HCT116 (cell line): ENCODE measurements at regions not wholly inside any gene's neighbourhood (a gene's known extent, or its start where the extent isn't known, plus 50 kb on each side); places are given as distances from the start of the nearest gene placed in this dataset.

Source experiments
- ATAC-seq: fragments of 200-7000 bp; cut with Tn5 transposase; 2 replicates; pipeline ENCODE4 v1.9.1; 2020; ENCODE audit warnings: mild to moderate bottlenecking, moderate library complexity
- BruUV-seq: library from RNA; stranded (reverse); fragments of 400-500 nt; replicated peaks from 2 replicates; lab custom pipeline; 2021; lab: Mats Ljungman, UMichigan
- CTCF ChIA-PET: fragments of 300-600 bp; sonication (Branson Sonifier 250); formaldehyde crosslinking; loops from one replicate; lab custom pipeline; 2021; ENCODE audit warnings: antibody characterized with exemption; lab: Charles Lee
- POLR2A ChIA-PET: fragments of 300-600, 350-600 bp; sonication (Branson Sonifier 250); formaldehyde crosslinking; loops from one replicate; lab custom pipeline; 2021; ENCODE audit warnings: antibody characterized with exemption; lab: Charles Lee
- RAD21 ChIA-PET, 2 experiments: fragments of 300-600 bp; sonication (Branson Sonifier 250); formaldehyde crosslinking; loops; one replicate each; lab custom pipeline; 2023; ENCODE audit warnings: low total read pairs in 2 of 2; ENCODE audit not compliant: uncharacterized antibody in 2 of 2, unreplicated experiment in 2 of 2, low non-redundant PET in 1 of 2; lab: Charles Lee
- DNase-seq: peaks from one replicate; pipeline ENCODE4 v3.0.0-alpha.2; 2010; ENCODE audit warnings: low read depth, low spot score
- H2AFZ ChIP-seq: fragments of 200-600 bp; shearing (Covaris generic), sonication (generic); 2 replicates; pipeline ENCODE4 v1.6.1; 2017; ENCODE audit warnings: low read depth, mixed run types, mixed read lengths, antibody characterized with exemption, low read length; ENCODE audit not compliant: poor library complexity, severe bottlenecking
- H3K27ac ChIP-seq: 2 replicates; pipeline ENCODE4 v1.5.1; 2012; ENCODE audit warnings: low read depth, low read length
- H3K27me3 ChIP-seq: fragments of 200-600 bp; sonication (generic); 2 replicates; pipeline ENCODE4 v1.6.1; 2016; ENCODE audit warnings: mixed run types, low read length, mixed read lengths; ENCODE audit not compliant: insufficient read depth
- H3K36me3 ChIP-seq, 2 experiments: fragments of 200-500 bp in 1 of 2; fragments of 200-600 bp in 1 of 2; sonication (Bioruptor generic) in 1 of 2; sonication (generic) in 1 of 2; 2 replicates each; pipeline versions ENCODE4 v1.5.1 to v1.6.1; 2014 to 2016; ENCODE audit warnings: low read length in 2 of 2, inconsistent platforms in 1 of 2, mixed read lengths in 1 of 2, mixed run types in 1 of 2; ENCODE audit not compliant: insufficient read depth in 2 of 2, control insufficient read depth in 1 of 2
- H3K4me1 ChIP-seq, 2 experiments: fragments of 200-600 bp in 1 of 2; sonication (generic) in 1 of 2; 2 replicates each; pipeline versions ENCODE4 v1.5.1 to v1.6.1; 2012 to 2017; ENCODE audit warnings: low read length in 2 of 2, inconsistent platforms in 1 of 2, mild to moderate bottlenecking in 1 of 2, mixed read lengths in 1 of 2, mixed run types in 1 of 2, moderate library complexity in 1 of 2; ENCODE audit not compliant: insufficient read depth in 2 of 2, control insufficient read depth in 1 of 2
- H3K4me2 ChIP-seq: fragments of 200-600 bp; sonication (generic); 2 replicates; pipeline ENCODE4 v1.6.1; 2017; ENCODE audit warnings: mixed run types, low read length, mixed read lengths
- H3K4me3 ChIP-seq, 2 experiments: fragments of 200-600 bp in 1 of 2; sonication (generic) in 1 of 2; replicated peaks in 1 of 2; 2 replicates each; pipeline ENCODE4 v1.5.1; 2011 to 2016; ENCODE audit warnings: low read length in 2 of 2, control low read depth in 1 of 2, low read depth in 1 of 2, mild to moderate bottlenecking in 1 of 2, mixed read lengths in 1 of 2, mixed run types in 1 of 2
- H3K79me2 ChIP-seq: fragments of 200-600 bp; sonication (generic); 2 replicates; pipeline ENCODE4 v1.6.1; 2017; ENCODE audit warnings: mild to moderate bottlenecking, mixed run types, low read length, moderate library complexity, mixed read lengths; ENCODE audit not compliant: insufficient read depth
- H3K9ac ChIP-seq: fragments of 200-600 bp; sonication (generic); 2 replicates; pipeline ENCODE4 v1.6.1; 2016; ENCODE audit warnings: low read length, mixed read lengths
- H3K9me2 ChIP-seq: fragments of 200-600 bp; sonication (generic), shearing (Covaris generic); 2 replicates; pipeline ENCODE4 v1.6.1; 2017; ENCODE audit warnings: mixed run types, mild to moderate bottlenecking, moderate library complexity; ENCODE audit not compliant: insufficient read depth
- H3K9me3 ChIP-seq, 2 experiments: fragments of 200-500 bp in 1 of 2; fragments of 200-600 bp in 1 of 2; sonication (Bioruptor generic) in 1 of 2; sonication (generic) in 1 of 2; 2 replicates each; pipeline ENCODE4 v1.6.1; 2014 to 2017; ENCODE audit warnings: low read length in 2 of 2, mixed read lengths in 2 of 2, inconsistent platforms in 1 of 2, low read depth in 1 of 2, mild to moderate bottlenecking in 1 of 2, mixed run types in 1 of 2, moderate library complexity in 1 of 2; ENCODE audit not compliant: control insufficient read depth in 1 of 2, insufficient read depth in 1 of 2
- H4K20me1 ChIP-seq: fragments of 200-600 bp; sonication (generic), shearing (Covaris generic); 2 replicates; pipeline ENCODE4 v1.6.1; 2017; ENCODE audit warnings: mixed run types, mild to moderate bottlenecking, moderate library complexity; ENCODE audit not compliant: insufficient read depth
- CBX3 ChIP-seq: IDR thresholded peaks from 2 replicates; pipeline ENCODE4 v1.6.1; 2012; ENCODE audit warnings: low read depth
- CEBPB ChIP-seq: IDR thresholded peaks from 2 replicates; pipeline ENCODE4 v1.6.1; 2012; ENCODE audit warnings: low read depth
- EZH2phosphoT487 ChIP-seq: fragments of 200-600 bp; IDR thresholded peaks from 2 replicates; pipeline ENCODE4 v1.6.1; 2018; ENCODE audit warnings: antibody characterized with exemption, borderline replicate concordance
- FOSL1 ChIP-seq: IDR thresholded peaks from 2 replicates; pipeline ENCODE4 v1.6.1; 2012; ENCODE audit warnings: low read depth
- POLR2A ChIP-seq: IDR thresholded peaks from 2 replicates; pipeline ENCODE4 v1.7.0; 2011; ENCODE audit warnings: borderline replicate concordance; ENCODE audit not compliant: insufficient read depth, insufficient read length; ENCODE audit errors: extremely low read depth
- POLR2AphosphoS5 ChIP-seq: IDR thresholded peaks from 2 replicates; pipeline ENCODE4 v1.6.1; 2011; ENCODE audit warnings: mild to moderate bottlenecking, low read depth, low read length, moderate library complexity
- RAD21 ChIP-seq: IDR thresholded peaks from 2 replicates; pipeline ENCODE4 v1.6.1; 2012; ENCODE audit warnings: low read depth, mild to moderate bottlenecking
- intact Hi-C: fragments of 100-400 bp; cut with micrococcal nuclease; formaldehyde crosslinking; loops from 2 replicates; pipeline ENCODE4 v1.10.0; 2022
- TF ChIP-seq, protein P1 (sequence below): IDR thresholded peaks from 2 replicates; pipeline ENCODE4 v1.6.1; 2012
- TF ChIP-seq, protein P2 (sequence below): IDR thresholded peaks from 2 replicates; pipeline ENCODE4 v1.6.1; 2012
- TF ChIP-seq, protein P3 (sequence below), 3 experiments: fragments of 200-600 bp in 1 of 3; sonication (generic) in 1 of 3; IDR thresholded peaks in 2 of 3; conservative IDR thresholded peaks in 1 of 3; 2 replicates each; pipeline ENCODE4 v1.5.1; 2012 to 2017; ENCODE audit warnings: low read depth in 2 of 3, low read length in 2 of 3, antibody characterized with exemption in 1 of 3, borderline replicate concordance in 1 of 3, control low read depth in 1 of 3, mild to moderate bottlenecking in 1 of 3, mixed read lengths in 1 of 3, mixed run types in 1 of 3, moderate library complexity in 1 of 3; ENCODE audit not compliant: insufficient read depth in 1 of 3

DNA sequence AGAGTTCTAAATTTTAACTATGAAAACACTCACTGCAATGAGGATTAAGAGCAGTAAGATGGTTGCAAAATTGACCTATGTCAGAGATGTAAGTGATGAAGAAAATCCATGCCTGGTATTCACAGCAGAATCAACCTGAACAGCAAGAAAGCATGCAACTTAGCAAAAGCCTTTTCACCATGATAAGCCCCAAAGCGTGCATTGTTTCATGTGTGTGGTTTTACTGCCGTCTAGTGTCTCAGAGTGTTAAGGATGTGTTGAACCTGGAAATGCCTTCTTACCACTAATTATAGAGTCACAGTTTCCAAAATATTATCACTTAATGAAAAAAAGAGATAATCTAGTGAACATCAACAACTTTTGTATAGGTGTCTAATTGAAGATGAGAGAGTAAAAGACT, 415.2 kb upstream of the TRPC7 start:
- POLR2A ChIA-PET, result no interaction called here
- Histone ChIP-seq H3K9me2 (no peaks in the 10 kb centered on the region), H3K9me3 (no peaks in the 10 kb centered on the region), H3K27me3 (peaks cover 18% of the 10 kb centered on the region; the same call in 1 of the 2 replicates), H3K36me3 (no peaks in the 10 kb centered on the region), H3K9ac (no peak overlapping the region), H3K79me2 (no peaks in the 10 kb centered on the region), H3K4me2 (no peak overlapping the region), H3K4me1 (no peaks in the 10 kb centered on the region), H4K20me1 (no peaks in the 10 kb centered on the region), H2AFZ (no peak overlapping the region)
- RAD21 ChIA-PET, result no interaction called here
- ATAC-seq, result no peak
- CTCF ChIA-PET, result no interaction called here
- intact Hi-C loops, result no loop called here
- TF ChIP-seq, protein P1, sequence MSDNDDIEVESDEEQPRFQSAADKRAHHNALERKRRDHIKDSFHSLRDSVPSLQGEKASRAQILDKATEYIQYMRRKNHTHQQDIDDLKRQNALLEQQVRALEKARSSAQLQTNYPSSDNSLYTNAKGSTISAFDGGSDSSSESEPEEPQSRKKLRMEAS, result no peak
- TF ChIP-seq, protein P2, sequence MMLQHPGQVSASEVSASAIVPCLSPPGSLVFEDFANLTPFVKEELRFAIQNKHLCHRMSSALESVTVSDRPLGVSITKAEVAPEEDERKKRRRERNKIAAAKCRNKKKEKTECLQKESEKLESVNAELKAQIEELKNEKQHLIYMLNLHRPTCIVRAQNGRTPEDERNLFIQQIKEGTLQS, result no peak
- TF ChIP-seq CBX3, result no peak
- TF ChIP-seq RAD21, result peak; percentile 25
- TF ChIP-seq POLR2A, result no peak
- TF ChIP-seq EZH2phosphoT487, result no peak
- TF ChIP-seq, protein P3, sequence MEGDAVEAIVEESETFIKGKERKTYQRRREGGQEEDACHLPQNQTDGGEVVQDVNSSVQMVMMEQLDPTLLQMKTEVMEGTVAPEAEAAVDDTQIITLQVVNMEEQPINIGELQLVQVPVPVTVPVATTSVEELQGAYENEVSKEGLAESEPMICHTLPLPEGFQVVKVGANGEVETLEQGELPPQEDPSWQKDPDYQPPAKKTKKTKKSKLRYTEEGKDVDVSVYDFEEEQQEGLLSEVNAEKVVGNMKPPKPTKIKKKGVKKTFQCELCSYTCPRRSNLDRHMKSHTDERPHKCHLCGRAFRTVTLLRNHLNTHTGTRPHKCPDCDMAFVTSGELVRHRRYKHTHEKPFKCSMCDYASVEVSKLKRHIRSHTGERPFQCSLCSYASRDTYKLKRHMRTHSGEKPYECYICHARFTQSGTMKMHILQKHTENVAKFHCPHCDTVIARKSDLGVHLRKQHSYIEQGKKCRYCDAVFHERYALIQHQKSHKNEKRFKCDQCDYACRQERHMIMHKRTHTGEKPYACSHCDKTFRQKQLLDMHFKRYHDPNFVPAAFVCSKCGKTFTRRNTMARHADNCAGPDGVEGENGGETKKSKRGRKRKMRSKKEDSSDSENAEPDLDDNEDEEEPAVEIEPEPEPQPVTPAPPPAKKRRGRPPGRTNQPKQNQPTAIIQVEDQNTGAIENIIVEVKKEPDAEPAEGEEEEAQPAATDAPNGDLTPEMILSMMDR (IDR thresholded peaks at IDR 0.05 in 2 of 3, conservative IDR thresholded peaks at IDR 0.05 in 1 of 3; ENCODE audit: borderline replicate concordance in 1 of 3, insufficient read depth in 1 of 3, low read depth in 2 of 3, low read length in 2 of 3), result peak in 1 of 3 experiments; percentile 22; a peak in 1 of 6 replicates
- TF ChIP-seq POLR2AphosphoS5, result no peak
- no peak for TF ChIP-seq CEBPB
- no peak for TF ChIP-seq FOSL1
- TF ChIP-seq, all 23 proteins: peak for 2
- DNase-seq, result no peak
- no peak overlapping the region for H3K4me3 ChIP-seq
- BruUV-seq, result no TSS peak
- H3K27ac ChIP-seq, result no peak overlapping the region
